AG09309 (cell line): ENCODE measurements at regions not wholly inside any gene's neighbourhood (a gene's known extent, or its start where the extent isn't known, plus 50 kb on each side); places are given as distances from the start of the nearest gene placed in this dataset.
"Not testable (repeated sequence)": the region's sequence is repeated elsewhere in the genome, so short reads cannot be mapped to it uniquely, and the experiment has no call there.

ENCODE experiments used
- DNase-seq: peaks from one replicate; pipeline ENCODE4 v3.0.0-alpha.2; 2010; ENCODE audit warnings: low read depth
- H3K4me3 ChIP-seq: 2 replicates; pipeline ENCODE4 v1.5.1; 2011; ENCODE audit warnings: mild to moderate bottlenecking, low read depth, low read length, moderate library complexity; ENCODE audit not compliant: control insufficient read depth
- TF ChIP-seq, protein P1 (sequence below): IDR thresholded peaks from 2 replicates; pipeline ENCODE4 v1.5.1; 2011; ENCODE audit warnings: mild to moderate bottlenecking, low read depth, low read length, inconsistent platforms; ENCODE audit not compliant: insufficient read depth, control insufficient read depth; ENCODE audit errors: missing control alignments

DNA sequence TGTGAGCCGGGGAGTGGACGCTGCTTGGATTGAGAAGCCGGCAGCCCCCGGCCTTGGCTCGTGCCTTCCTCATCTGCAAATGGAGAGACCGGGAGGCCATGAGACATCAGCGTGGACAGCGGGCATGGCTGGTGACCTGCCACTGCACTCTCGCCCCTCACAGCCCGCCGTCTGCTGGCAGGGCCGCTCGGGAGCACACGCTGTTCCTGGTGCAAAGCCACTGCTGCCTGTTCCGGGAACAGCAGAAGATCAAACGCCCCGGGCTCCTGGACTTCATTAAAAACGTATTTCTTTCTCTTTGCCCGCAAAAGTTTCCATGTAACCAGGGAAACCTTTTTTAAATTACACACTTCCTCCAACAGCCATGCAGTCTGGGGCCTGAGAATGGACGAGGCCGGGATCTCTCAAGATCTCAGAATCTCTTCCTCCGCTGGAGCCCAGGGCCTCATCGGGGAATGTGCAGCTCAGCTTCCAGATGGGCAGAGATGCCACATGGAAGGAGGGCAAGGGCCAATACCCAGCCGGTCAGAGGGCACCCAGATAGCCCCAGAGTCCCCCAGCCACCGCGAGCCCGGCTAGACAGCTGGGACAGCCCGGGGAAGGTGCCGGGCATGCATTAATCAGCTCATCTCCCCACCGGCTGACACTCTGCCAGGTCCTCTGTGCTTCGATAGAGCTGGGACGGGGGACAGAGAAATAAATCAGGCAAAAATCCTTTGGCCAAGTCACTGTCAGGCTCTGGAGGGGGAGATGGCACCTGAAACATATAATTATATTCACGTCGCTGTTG is 62.8 kb upstream of the PRR5 start:
- TF ChIP-seq, protein P1, sequence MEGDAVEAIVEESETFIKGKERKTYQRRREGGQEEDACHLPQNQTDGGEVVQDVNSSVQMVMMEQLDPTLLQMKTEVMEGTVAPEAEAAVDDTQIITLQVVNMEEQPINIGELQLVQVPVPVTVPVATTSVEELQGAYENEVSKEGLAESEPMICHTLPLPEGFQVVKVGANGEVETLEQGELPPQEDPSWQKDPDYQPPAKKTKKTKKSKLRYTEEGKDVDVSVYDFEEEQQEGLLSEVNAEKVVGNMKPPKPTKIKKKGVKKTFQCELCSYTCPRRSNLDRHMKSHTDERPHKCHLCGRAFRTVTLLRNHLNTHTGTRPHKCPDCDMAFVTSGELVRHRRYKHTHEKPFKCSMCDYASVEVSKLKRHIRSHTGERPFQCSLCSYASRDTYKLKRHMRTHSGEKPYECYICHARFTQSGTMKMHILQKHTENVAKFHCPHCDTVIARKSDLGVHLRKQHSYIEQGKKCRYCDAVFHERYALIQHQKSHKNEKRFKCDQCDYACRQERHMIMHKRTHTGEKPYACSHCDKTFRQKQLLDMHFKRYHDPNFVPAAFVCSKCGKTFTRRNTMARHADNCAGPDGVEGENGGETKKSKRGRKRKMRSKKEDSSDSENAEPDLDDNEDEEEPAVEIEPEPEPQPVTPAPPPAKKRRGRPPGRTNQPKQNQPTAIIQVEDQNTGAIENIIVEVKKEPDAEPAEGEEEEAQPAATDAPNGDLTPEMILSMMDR: no peak
- no peak overlapping the region for H3K4me3 ChIP-seq
- DNase-seq: no peak

DNA sequence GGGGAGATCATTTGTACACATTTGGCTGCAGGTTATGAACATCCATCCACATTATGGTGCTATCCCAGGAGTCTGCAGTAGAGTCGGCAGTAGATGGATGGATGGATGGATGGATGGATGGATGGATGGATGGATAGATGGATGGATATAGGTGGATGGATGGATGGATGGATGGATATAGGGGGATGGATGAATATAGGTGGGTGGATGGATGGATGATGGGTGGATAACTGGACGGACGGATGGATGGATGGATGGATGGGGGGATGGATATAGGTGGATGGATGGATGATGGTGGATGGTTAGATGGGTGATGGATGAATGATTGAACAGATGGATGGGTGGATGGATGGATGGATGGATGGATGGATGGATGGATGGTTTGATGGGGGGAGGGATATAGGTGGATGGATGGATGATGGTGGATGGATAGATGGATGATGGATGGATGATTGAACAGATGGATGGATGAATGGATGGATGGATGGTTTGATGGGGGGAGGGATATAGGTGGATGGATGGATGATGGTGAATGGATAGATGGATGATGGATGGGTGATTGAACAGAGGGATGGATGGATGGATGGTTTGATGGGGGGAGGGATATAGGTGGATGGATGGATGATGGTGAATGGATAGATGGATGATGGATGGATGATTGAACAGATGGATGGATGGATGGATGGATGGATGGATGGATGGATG is 65.3 kb upstream of the PRR5 start:
- not testable (repeated sequence) for DNase-seq, H3K4me3 ChIP-seq

DNA sequence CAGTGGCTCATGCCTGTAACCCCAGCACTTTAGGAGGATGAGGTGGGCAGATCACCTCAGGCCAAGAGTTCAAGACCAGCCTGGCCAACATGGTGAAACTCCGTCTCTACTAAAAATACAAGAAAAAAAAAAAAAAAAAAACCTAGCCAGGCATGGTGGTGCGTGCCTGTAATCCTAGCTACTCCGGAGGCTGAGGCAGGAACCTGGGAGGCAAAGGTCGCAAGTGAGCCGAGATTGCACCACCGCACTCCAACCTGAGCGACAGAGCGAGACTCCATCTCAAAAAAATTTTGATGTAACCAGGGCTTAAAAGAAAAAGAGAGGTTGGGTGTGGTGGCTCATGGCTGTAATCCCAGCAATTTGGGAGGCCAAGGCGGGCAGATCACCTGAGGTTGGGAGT is 66.4 kb upstream of the PRR5 start:
- H3K4me3 ChIP-seq, DNase-seq: not testable (repeated sequence)

DNA sequence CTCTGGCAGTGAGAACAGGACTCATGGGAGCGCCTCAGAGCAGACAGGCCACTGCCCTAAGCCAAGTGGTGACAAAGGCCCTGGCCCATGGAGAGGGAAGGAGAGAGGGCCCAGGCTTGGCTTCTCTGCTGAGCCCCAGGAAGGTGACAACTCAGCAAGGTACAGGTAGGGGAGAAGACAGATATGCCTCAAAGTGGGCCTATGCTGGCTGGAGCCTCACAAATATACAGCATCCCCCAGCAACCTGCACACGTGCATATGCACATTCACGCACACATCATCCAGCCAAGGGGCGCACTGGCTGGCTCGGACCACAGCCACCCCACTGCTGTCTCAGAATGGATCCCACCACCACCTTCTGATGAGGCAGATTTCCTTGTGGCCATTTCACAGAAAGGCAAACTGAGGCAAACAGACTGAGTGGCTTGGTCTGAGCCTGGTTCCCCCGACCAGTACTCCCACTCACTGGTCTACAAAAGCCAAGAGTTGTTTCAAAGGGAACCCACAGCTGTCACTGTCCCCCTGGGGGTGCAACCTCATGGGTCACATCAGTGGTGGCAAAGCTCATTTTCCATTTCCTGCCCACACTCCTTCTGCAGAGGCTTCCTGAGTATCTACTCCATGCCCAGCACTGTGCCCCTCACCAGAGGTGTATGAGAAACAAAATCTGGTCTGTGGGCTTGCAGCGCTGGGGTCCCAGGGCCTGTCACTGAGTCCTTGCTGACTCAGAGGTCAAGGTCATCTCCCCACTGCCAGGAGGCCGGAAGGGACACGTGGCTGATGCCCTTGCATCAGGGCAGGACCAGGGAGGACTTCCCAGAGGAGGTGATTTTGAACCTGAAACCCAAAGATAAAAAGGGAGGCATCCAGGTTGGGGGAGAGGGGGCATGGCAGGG is 67.3 kb upstream of the PRR5 start:
- H3K4me3 ChIP-seq: no peak overlapping the region
- TF ChIP-seq, protein P1: no peak
- no peak for DNase-seq

DNA sequence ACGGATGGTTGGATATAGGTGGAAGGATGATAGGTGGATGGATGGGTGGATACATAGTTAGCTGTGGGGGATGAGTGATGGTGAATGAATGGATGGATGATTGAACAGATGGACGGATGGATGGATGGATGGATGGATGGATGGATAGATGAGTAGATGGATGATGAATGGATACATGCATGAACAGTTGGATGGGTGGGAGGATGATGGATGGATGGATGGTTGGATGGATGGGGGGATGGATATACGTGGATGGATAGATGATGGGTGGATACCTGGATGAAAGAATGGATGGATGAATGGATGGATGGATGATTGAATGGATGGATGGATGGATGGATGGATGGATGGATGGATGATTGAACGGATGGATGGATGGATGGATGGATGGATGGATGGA is 68.4 kb upstream of the PRR5 start:
- TF ChIP-seq, protein P1: no peak
- H3K4me3 ChIP-seq: no peak overlapping the region
- no peak for DNase-seq

DNA sequence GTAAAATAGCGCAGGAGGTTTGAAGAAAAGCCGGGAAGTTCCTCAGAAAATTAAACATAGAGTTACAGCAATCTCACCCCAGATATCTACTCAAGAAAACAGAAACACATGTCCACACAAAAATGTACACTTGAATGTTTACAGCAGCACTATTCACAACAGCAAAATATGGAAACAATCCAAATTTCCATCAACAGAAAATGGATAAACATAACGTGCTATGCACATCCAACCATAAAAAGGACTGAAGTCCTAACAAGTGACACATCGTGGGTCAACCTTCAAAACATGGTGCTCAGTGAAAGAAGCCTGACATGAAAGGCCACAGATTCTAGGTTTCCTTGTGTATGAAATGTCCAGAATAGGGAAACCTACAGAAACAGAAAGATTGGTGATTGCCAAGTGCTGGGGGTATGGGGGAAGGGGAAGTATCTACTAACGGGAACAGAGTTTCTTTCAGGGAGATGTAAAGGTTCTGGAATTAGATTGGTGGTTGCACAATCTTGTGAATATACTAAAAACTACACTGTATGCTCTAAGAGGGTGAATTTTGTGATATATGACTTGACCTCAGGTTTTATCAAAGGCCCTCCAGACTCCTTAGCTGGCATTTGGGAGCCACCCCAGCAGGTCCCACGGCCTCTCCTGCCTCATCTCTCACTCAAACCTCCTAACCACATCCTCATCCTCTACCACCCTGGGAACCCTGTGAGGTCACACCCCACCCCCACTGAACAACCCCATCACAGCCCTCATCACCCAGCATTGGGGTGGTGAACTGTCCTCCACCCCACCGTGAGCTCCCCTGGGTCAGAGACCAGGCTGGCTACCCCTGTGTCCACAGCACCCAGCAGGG is 69.2 kb upstream of the PRR5 start:
- no peak for DNase-seq
- TF ChIP-seq, protein P1: no peak

DNA sequence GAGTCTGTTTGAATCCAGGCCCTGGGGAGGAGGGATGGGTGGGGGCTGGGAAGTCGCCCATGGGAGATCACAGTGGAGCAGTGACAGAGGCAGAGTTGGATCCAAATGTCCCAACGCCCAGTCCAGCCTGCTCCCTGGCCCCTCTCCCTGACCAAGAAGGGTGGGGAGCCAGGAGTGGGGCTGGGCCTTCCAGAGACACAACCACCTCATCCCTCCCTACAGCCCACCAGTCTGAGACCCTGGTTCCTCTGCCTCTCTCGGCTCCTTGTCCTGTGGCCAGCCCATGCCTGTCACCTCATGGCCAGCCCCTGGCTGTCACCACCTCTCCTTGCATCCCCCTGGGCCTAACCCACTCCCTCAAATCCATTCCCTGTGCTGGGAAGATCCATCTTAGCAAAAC is 71.2 kb upstream of the PRR5 start:
- DNase-seq: no peak
- no peak overlapping the region for H3K4me3 ChIP-seq
- TF ChIP-seq, protein P1: no peak

More for the DNA sequence above, 69.2 kb upstream of the PRR5 start:
- H3K4me3 ChIP-seq: no peak overlapping the region
